Activated CD4-positive, alpha-beta T cell treated with anti-CD3 and anti-CD28 coated beads, Interleukin-2, amount 50 U/mL, for 48 hours (primary cell): ENCODE measurements at regions not wholly inside any gene's neighbourhood (a gene's known extent, or its start where the extent isn't known, plus 50 kb on each side); places are given as distances from the start of the nearest gene placed in this dataset.

ENCODE experiments used
- DNase-seq, 2 experiments: peaks; one replicate each; pipeline ENCODE4 v3.0.0-alpha.2; 2020

- no peak for DNase-seq
Measured at GRCh38 chr1:29824025-29824424, 587.7 kb downstream of the PTPRU start.

GRCh38 chr1:29823561-29823960, 587.2 kb downstream of the PTPRU start:
- DNase-seq, result no peak

GRCh38 chr1:29821605-29822004, 585.3 kb downstream of the PTPRU start:
- no peak for DNase-seq

- no peak for DNase-seq
Measured at GRCh38 chr1:29820401-29820800, 584.1 kb downstream of the PTPRU start.

GRCh38 chr1:29812408-29813135, 576.2 kb downstream of the PTPRU start:
- no peak for DNase-seq

- DNase-seq, result no peak
Measured at GRCh38 chr1:29811727-29812407, 575.5 kb downstream of the PTPRU start.

- DNase-seq, result no peak
Measured at GRCh38 chr1:29811247-29811646, 574.9 kb downstream of the PTPRU start.

- no peak for DNase-seq
Measured at GRCh38 chr1:29810121-29811120, 574.1 kb downstream of the PTPRU start.

- no peak for DNase-seq
Measured at GRCh38 chr1:29809446-29810120, 573.3 kb downstream of the PTPRU start.

- no peak for DNase-seq
Measured at GRCh38 chr1:29808141-29808995, 572.0 kb downstream of the PTPRU start.

- no peak for DNase-seq
Measured at GRCh38 chr1:29807689-29808088, 571.4 kb downstream of the PTPRU start.

GRCh38 chr1:29806646-29807319, 570.5 kb downstream of the PTPRU start:
- no peak for DNase-seq

- no peak for DNase-seq
Measured at GRCh38 chr1:29805896-29806160, 569.5 kb downstream of the PTPRU start.

- DNase-seq, result no peak
Measured at GRCh38 chr1:29805122-29805895, 569.0 kb downstream of the PTPRU start.

- DNase-seq, result no peak
Measured at GRCh38 chr1:29804181-29804899, 568.0 kb downstream of the PTPRU start.

GRCh38 chr1:29803486-29803885, 567.2 kb downstream of the PTPRU start:
- DNase-seq, result no peak

GRCh38 chr1:29802181-29803068, 566.1 kb downstream of the PTPRU start:
- DNase-seq, result no peak

GRCh38 chr1:29801561-29801973, 565.2 kb downstream of the PTPRU start:
- no peak for DNase-seq

- DNase-seq, result no peak
Measured at GRCh38 chr1:29801003-29801402, 564.7 kb downstream of the PTPRU start.
